H9 (cell line): ENCODE measurements at regions not wholly inside any gene's neighbourhood (a gene's known extent, or its start where the extent isn't known, plus 50 kb on each side); places are given as distances from the start of the nearest gene placed in this dataset.
A peak's percentile ranks its signal among the peaks of the same experiment; 100 is the strongest.

Source experiments
- DNase-seq: peaks from one replicate; pipeline ENCODE4 v3.0.0-alpha.2; 2017
- H2AFZ ChIP-seq: one replicate; pipeline ENCODE4 v1.6.1; 2013; ENCODE audit warnings: mild to moderate bottlenecking, low read length, control low read depth, moderate library complexity
- H2AK5ac ChIP-seq: 2 replicates; pipeline ENCODE4 v1.6.1; 2013; ENCODE audit warnings: low read length, control low read depth, mixed read lengths; ENCODE audit not compliant: insufficient read length
- H2BK120ac ChIP-seq: one replicate; pipeline ENCODE4 v1.6.1; 2013; ENCODE audit warnings: low read depth, mild to moderate bottlenecking, low read length, control low read depth, inconsistent platforms; ENCODE audit not compliant: poor library complexity, severe bottlenecking
- H2BK12ac ChIP-seq: 2 replicates; pipeline ENCODE4 v1.6.1; 2013; ENCODE audit warnings: low read length, control low read depth, mixed read lengths, low read depth; ENCODE audit not compliant: insufficient read length
- H2BK15ac ChIP-seq: 2 replicates; pipeline ENCODE4 v1.6.1; 2013; ENCODE audit warnings: low read depth, low read length, control low read depth
- H2BK20ac ChIP-seq: one replicate; pipeline ENCODE4 v1.6.1; 2013; ENCODE audit warnings: low read depth, mild to moderate bottlenecking, low read length, control low read depth, inconsistent platforms; ENCODE audit not compliant: poor library complexity, severe bottlenecking
- H2BK5ac ChIP-seq: 2 replicates; pipeline ENCODE4 v1.6.1; 2013; ENCODE audit warnings: low read length, control low read depth, mixed read lengths; ENCODE audit not compliant: insufficient read length
- H3K14ac ChIP-seq: 2 replicates; pipeline ENCODE4 v1.6.1; 2013; ENCODE audit warnings: low read length, control low read depth; ENCODE audit not compliant: insufficient read depth
- H3K18ac ChIP-seq: 2 replicates; pipeline ENCODE4 v1.6.1; 2013; ENCODE audit warnings: low read depth, mild to moderate bottlenecking, mixed read lengths, low read length, control low read depth; ENCODE audit not compliant: insufficient read length
- H3K23ac ChIP-seq: 2 replicates; pipeline ENCODE4 v1.6.1; 2013; ENCODE audit warnings: low read length, control low read depth, mixed read lengths, low read depth; ENCODE audit not compliant: insufficient read length
- H3K23me2 ChIP-seq: 2 replicates; pipeline ENCODE4 v1.6.1; 2013; ENCODE audit warnings: low read depth, mild to moderate bottlenecking, mixed read lengths, low read length, control low read depth; ENCODE audit not compliant: insufficient read length, poor library complexity, severe bottlenecking
- H3K27ac ChIP-seq: 2 replicates; pipeline ENCODE4 v1.5.1; 2013; ENCODE audit warnings: low read length, control low read depth, mixed read lengths, low read depth; ENCODE audit not compliant: insufficient read length
- H3K27me3 ChIP-seq: 2 replicates; pipeline ENCODE4 v1.6.1; 2013; ENCODE audit warnings: low read length, control low read depth, inconsistent platforms; ENCODE audit not compliant: insufficient read depth
- H3K4ac ChIP-seq: 2 replicates; pipeline ENCODE4 v1.6.1; 2013; ENCODE audit warnings: low read depth, mild to moderate bottlenecking, control low read depth, inconsistent platforms, low read length, moderate library complexity
- H3K4me1 ChIP-seq: 2 replicates; pipeline ENCODE4 v1.6.1; 2013; ENCODE audit warnings: low read length, control low read depth, inconsistent platforms; ENCODE audit not compliant: insufficient read depth
- H3K4me2 ChIP-seq: 2 replicates; pipeline ENCODE4 v1.6.1; 2013; ENCODE audit warnings: low read length, control low read depth, mixed read lengths; ENCODE audit not compliant: insufficient read length, insufficient read depth
- H3K56ac ChIP-seq: 2 replicates; pipeline ENCODE4 v1.6.1; 2013; ENCODE audit warnings: low read depth, mild to moderate bottlenecking, mixed read lengths, low read length, control low read depth; ENCODE audit not compliant: insufficient read length
- H3K79me1 ChIP-seq: 2 replicates; pipeline ENCODE4 v1.6.1; 2013; ENCODE audit warnings: low read depth, mild to moderate bottlenecking, moderate library complexity, low read length, control low read depth, inconsistent platforms; ENCODE audit not compliant: insufficient read depth, poor library complexity, severe bottlenecking
- H3K79me2 ChIP-seq: 2 replicates; pipeline ENCODE4 v1.6.1; 2013; ENCODE audit warnings: low read length, control low read depth, inconsistent platforms; ENCODE audit not compliant: insufficient read depth
- H3K9ac ChIP-seq: 2 replicates; pipeline ENCODE4 v1.6.1; 2013; ENCODE audit warnings: low read length, control low read depth, mixed read lengths; ENCODE audit not compliant: insufficient read length; ENCODE audit errors: extremely low read depth
- H3K9me3 ChIP-seq: one replicate; pipeline ENCODE4 v1.6.1; 2013; ENCODE audit warnings: low read depth, low read length, inconsistent platforms; ENCODE audit not compliant: control insufficient read depth
- H3T11ph ChIP-seq: one replicate; pipeline ENCODE4 v1.6.1; 2013; ENCODE audit warnings: mild to moderate bottlenecking, low read length, control low read depth, inconsistent platforms
- H4K20me1 ChIP-seq: one replicate; pipeline ENCODE4 v1.6.1; 2013; ENCODE audit not compliant: control insufficient read depth, insufficient read length, insufficient read depth
- H4K5ac ChIP-seq: 2 replicates; pipeline ENCODE4 v1.6.1; 2013; ENCODE audit warnings: low read depth, mild to moderate bottlenecking, mixed read lengths, low read length, control low read depth; ENCODE audit not compliant: insufficient read length
- H4K8ac ChIP-seq: replicated peaks from 2 replicates; pipeline ENCODE4 v1.6.1; 2013; ENCODE audit warnings: low read length, control low read depth, mixed read lengths, low read depth; ENCODE audit not compliant: insufficient read length
- H4K91ac ChIP-seq: 2 replicates; pipeline ENCODE4 v1.6.1; 2013; ENCODE audit warnings: low read depth, mild to moderate bottlenecking, moderate library complexity, mixed read lengths, low read length, control low read depth; ENCODE audit not compliant: insufficient read length
- H3K27ac Mint-ChIP-seq, 3 experiments: 2 replicates in 2 of 3; 3 replicates in 1 of 3; pipeline ENCODE4 v1.8.0; 2020 to 2021; ENCODE audit warnings: mixed read lengths in 3 of 3, mild to moderate bottlenecking in 1 of 3, moderate library complexity in 1 of 3
- H3K27me3 Mint-ChIP-seq: 2 replicates; pipeline ENCODE4 v1.8.0; 2021; ENCODE audit warnings: low read depth, mild to moderate bottlenecking, moderate library complexity, mixed read lengths
- H3K36me3 Mint-ChIP-seq, 3 experiments: 2 replicates in 2 of 3; 3 replicates in 1 of 3; pipeline ENCODE4 v1.8.0; 2020 to 2021; ENCODE audit warnings: low read depth in 3 of 3, mixed read lengths in 3 of 3; ENCODE audit not compliant: insufficient read depth in 1 of 3
- H3K4me1 Mint-ChIP-seq, 2 experiments: 2 replicates each; pipeline ENCODE4 v1.8.0; 2020; ENCODE audit warnings: mixed read lengths in 2 of 2
- H3K4me3 Mint-ChIP-seq, 2 experiments: 2 replicates in 1 of 2; 3 replicates in 1 of 2; pipeline ENCODE4 v1.8.0; 2020 to 2021; ENCODE audit warnings: mild to moderate bottlenecking in 2 of 2, mixed read lengths in 2 of 2, moderate library complexity in 1 of 2
- H3K9me3 Mint-ChIP-seq, 2 experiments: 2 replicates in 1 of 2; 3 replicates in 1 of 2; pipeline ENCODE4 v1.8.0; 2020; ENCODE audit warnings: mild to moderate bottlenecking in 2 of 2, mixed read lengths in 2 of 2, moderate library complexity in 1 of 2
- CTCF ChIP-seq: fragments of 200-600 bp; sonication (generic); conservative IDR thresholded peaks from 3 replicates; pipeline ENCODE4 v1.8.0; 2021; ENCODE audit warnings: antibody characterized with exemption, mild to moderate bottlenecking
- WGBS: extraction: QIAGEN DNeasy Blood & Tissue Kit; methylation state at CpG from one replicate; pipeline ENCODE4 v1.1.7; 2013; ENCODE audit warnings: missing lambda C conversion rate, low lambda C conversion rate, mixed read lengths; ENCODE audit not compliant: insufficient read length; ENCODE audit errors: extremely low coverage; 5-methylcytosine and 5-hydroxymethylcytosine counted together

- Histone ChIP-seq H4K5ac (no peak overlapping the region), H3K79me2 (no peaks in the 10 kb centered on the region), H3K9ac (no peak overlapping the region), H3K56ac (no peak overlapping the region), H3K23ac (no peak overlapping the region), H2BK120ac (no peak overlapping the region), H3K14ac (no peak overlapping the region; the same call in 1 of the 2 replicates), H3K4ac (no peak overlapping the region), H2AFZ (no peak overlapping the region), H2BK15ac (no peak overlapping the region), H2BK5ac (no peak overlapping the region), H2AK5ac (no peak overlapping the region), H2BK20ac (no peak overlapping the region), H3K18ac (no peak overlapping the region), H3K4me2 (no peak overlapping the region), H4K8ac (no peak overlapping the region), H3K9me3 (no peaks in the 10 kb centered on the region), H2BK12ac (no peak overlapping the region), H3K79me1 (no peaks in the 10 kb centered on the region), H3K27me3 (no peaks in the 10 kb centered on the region), H3T11ph (no peak overlapping the region), H3K27ac (no peak overlapping the region), H3K4me1 (peaks cover 3% of the 10 kb centered on the region; the same call in 1 of the 2 replicates), H4K91ac (no peak overlapping the region), H3K23me2 (no peaks in the 10 kb centered on the region), H4K20me1 (no peaks in the 10 kb centered on the region)
- peaks cover 0 to 5% (median 0%) of the 10 kb centered on the region in 3 experiments; a peak in 3 of 7 replicates for H3K36me3 Mint-ChIP-seq
- peaks cover 9% of the 10 kb centered on the region for H3K27me3 Mint-ChIP-seq
- H3K27ac Mint-ChIP-seq = peak overlapping the region in 1 of 3 experiments; percentile 14; a peak in 1 of 7 replicates
- H3K9me3 Mint-ChIP-seq = peaks cover 4 to 9% of the 10 kb centered on the region in 2 experiments
- no peak for DNase-seq
- H3K4me3 Mint-ChIP-seq = no peak overlapping the region
- no peak for TF ChIP-seq CTCF
- H3K4me1 Mint-ChIP-seq = peaks cover 14 to 16% of the 10 kb centered on the region in 2 experiments
- WGBS = no CpG with 5 or more reads among the region's 13 CpGs
Measured at GRCh38 chr5:152004095-152004494, 79.4 kb upstream of the GLRA1 start.
